ENCODE measurements at regions not wholly inside any gene's neighbourhood (a gene's known extent, or its start where the extent isn't known, plus 50 kb on each side); places are given as distances from the start of the nearest gene placed in this dataset.

DNA sequence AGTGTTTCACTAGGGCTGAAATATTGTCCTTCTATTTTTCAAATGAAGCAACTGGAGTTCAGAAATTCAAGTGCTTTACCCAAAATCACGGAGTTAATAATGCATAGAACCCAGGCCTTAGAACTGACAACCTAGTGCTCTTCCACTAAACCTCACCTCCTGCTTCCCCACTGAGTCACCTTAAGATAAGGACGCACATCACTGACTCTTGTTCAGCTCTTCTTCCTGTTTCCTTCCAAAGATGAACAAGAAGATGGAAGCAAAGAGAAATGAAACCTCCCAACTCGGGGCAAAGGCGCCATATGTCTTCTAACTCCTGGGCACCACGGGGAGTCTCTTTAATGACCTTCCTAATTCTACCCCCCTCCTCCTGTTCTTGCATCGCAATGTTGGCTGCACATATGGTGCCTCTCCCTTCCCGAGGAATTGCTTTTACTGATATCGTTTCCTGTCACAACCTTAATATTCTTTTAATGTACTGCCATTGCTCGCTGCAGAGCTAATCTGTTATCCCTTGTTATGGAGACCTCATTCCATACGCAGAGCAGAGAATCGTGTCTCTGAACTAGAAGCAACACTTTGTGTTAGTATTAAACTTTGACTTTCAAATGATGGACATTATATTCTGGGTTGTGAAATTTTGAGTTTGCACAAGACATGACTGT is 591.4 kb downstream of the TMEM114 start:
- Histone ChIP-seq H4K20me1 (replicated peaks; ENCODE audit: insufficient read depth) (no peaks in the 10 kb centered on the region), H3K36me3 (ENCODE audit: insufficient read depth) (0 out of 2 replicates have a peak, but pooled peaks cover 4% of the 10 kb centered on the region), H3K79me2 (replicated peaks; ENCODE audit: insufficient read depth) (no peaks in the 10 kb centered on the region), H3K27me3 (ENCODE audit: insufficient read depth) (no peaks in the 10 kb centered on the region), H2AFZ (no peak overlapping the region), H3F3A (replicated peaks; ENCODE audit: low read depth) (no peaks in the 10 kb centered on the region), H3K4me3 (no peak overlapping the region), H3K4me2 (no peak overlapping the region), H3K27ac (ENCODE audit: low read depth) (no peak overlapping the region), H3K9me2 (ENCODE audit: insufficient read depth) (no peaks in the 10 kb centered on the region), H3K4me1 (ENCODE audit: insufficient read depth) (no peaks in the 10 kb centered on the region)
- DNase-seq (ENCODE audit: low spot score), result no peak
- peaks cover 7% of the 10 kb centered on the region for H3K27me3 Mint-ChIP-seq (ENCODE audit: insufficient read depth, low read depth, poor library complexity)
- no peaks in the 10 kb centered on the region; the same call in 2 of the 3 replicates for H3K36me3 Mint-ChIP-seq (ENCODE audit: low read depth)
- H3K9me3 Mint-ChIP-seq, result peaks cover 19% of the 10 kb centered on the region; the same call in 2 of the 3 replicates
- TF ChIP-seq ZNF114 (CRISPR knock-in tag; IDR thresholded peaks at IDR 0.05), result no peak
- no peak for TF ChIP-seq EZH2 (IDR thresholded peaks at IDR 0.05; ENCODE audit: low read depth, unreplicated experiment)
- TF ChIP-seq, protein P1, sequence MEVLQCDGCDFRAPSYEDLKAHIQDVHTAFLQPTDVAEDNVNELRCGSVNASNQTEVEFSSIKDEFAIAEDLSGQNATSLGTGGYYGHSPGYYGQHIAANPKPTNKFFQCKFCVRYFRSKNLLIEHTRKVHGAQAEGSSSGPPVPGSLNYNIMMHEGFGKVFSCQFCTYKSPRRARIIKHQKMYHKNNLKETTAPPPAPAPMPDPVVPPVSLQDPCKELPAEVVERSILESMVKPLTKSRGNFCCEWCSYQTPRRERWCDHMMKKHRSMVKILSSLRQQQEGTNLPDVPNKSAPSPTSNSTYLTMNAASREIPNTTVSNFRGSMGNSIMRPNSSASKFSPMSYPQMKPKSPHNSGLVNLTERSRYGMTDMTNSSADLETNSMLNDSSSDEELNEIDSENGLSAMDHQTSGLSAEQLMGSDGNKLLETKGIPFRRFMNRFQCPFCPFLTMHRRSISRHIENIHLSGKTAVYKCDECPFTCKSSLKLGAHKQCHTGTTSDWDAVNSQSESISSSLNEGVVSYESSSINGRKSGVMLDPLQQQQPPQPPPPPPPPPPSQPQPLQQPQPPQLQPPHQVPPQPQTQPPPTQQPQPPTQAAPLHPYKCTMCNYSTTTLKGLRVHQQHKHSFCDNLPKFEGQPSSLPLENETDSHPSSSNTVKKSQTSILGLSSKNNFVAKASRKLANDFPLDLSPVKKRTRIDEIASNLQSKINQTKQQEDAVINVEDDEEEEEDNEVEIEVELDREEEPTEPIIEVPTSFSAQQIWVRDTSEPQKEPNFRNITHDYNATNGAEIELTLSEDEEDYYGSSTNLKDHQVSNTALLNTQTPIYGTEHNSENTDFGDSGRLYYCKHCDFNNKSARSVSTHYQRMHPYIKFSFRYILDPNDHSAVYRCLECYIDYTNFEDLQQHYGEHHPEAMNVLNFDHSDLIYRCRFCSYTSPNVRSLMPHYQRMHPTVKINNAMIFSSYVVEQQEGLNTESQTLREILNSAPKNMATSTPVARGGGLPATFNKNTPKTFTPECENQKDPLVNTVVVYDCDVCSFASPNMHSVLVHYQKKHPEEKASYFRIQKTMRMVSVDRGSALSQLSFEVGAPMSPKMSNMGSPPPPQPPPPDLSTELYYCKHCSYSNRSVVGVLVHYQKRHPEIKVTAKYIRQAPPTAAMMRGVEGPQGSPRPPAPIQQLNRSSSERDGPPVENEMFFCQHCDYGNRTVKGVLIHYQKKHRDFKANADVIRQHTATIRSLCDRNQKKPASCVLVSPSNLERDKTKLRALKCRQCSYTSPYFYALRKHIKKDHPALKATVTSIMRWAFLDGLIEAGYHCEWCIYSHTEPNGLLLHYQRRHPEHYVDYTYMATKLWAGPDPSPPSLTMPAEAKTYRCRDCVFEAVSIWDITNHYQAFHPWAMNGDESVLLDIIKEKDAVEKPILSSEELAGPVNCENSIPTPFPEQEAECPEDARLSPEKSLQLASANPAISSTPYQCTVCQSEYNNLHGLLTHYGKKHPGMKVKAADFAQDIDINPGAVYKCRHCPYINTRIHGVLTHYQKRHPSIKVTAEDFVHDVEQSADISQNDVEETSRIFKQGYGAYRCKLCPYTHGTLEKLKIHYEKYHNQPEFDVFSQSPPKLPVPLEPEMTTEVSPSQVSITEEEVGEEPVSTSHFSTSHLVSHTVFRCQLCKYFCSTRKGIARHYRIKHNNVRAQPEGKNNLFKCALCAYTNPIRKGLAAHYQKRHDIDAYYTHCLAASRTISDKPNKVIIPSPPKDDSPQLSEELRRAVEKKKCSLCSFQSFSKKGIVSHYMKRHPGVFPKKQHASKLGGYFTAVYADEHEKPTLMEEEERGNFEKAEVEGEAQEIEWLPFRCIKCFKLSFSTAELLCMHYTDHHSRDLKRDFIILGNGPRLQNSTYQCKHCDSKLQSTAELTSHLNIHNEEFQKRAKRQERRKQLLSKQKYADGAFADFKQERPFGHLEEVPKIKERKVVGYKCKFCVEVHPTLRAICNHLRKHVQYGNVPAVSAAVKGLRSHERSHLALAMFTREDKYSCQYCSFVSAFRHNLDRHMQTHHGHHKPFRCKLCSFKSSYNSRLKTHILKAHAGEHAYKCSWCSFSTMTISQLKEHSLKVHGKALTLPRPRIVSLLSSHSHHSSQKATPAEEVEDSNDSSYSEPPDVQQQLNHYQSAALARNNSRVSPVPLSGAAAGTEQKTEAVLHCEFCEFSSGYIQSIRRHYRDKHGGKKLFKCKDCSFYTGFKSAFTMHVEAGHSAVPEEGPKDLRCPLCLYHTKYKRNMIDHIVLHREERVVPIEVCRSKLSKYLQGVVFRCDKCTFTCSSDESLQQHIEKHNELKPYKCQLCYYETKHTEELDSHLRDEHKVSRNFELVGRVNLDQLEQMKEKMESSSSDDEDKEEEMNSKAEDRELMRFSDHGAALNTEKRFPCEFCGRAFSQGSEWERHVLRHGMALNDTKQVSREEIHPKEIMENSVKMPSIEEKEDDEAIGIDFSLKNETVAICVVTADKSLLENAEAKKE (CRISPR knock-in tag; IDR thresholded peaks at IDR 0.05), result no peak
- TF ChIP-seq STAT1 (IDR thresholded peaks at IDR 0.05; ENCODE audit: unreplicated experiment), result no peak
- TF ChIP-seq CREB1 (CRISPR knock-in tag; IDR thresholded peaks at IDR 0.05; ENCODE audit: low read depth), result no peak
- TF ChIP-seq, protein P2, sequence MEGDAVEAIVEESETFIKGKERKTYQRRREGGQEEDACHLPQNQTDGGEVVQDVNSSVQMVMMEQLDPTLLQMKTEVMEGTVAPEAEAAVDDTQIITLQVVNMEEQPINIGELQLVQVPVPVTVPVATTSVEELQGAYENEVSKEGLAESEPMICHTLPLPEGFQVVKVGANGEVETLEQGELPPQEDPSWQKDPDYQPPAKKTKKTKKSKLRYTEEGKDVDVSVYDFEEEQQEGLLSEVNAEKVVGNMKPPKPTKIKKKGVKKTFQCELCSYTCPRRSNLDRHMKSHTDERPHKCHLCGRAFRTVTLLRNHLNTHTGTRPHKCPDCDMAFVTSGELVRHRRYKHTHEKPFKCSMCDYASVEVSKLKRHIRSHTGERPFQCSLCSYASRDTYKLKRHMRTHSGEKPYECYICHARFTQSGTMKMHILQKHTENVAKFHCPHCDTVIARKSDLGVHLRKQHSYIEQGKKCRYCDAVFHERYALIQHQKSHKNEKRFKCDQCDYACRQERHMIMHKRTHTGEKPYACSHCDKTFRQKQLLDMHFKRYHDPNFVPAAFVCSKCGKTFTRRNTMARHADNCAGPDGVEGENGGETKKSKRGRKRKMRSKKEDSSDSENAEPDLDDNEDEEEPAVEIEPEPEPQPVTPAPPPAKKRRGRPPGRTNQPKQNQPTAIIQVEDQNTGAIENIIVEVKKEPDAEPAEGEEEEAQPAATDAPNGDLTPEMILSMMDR (conservative IDR thresholded peaks at IDR 0.05; ENCODE audit: low read depth in 2 of 2), result no peak
- TF ChIP-seq POLR2AphosphoS5 (IDR thresholded peaks at IDR 0.05; ENCODE audit: low read depth), result no peak
- TF ChIP-seq, protein P3, sequence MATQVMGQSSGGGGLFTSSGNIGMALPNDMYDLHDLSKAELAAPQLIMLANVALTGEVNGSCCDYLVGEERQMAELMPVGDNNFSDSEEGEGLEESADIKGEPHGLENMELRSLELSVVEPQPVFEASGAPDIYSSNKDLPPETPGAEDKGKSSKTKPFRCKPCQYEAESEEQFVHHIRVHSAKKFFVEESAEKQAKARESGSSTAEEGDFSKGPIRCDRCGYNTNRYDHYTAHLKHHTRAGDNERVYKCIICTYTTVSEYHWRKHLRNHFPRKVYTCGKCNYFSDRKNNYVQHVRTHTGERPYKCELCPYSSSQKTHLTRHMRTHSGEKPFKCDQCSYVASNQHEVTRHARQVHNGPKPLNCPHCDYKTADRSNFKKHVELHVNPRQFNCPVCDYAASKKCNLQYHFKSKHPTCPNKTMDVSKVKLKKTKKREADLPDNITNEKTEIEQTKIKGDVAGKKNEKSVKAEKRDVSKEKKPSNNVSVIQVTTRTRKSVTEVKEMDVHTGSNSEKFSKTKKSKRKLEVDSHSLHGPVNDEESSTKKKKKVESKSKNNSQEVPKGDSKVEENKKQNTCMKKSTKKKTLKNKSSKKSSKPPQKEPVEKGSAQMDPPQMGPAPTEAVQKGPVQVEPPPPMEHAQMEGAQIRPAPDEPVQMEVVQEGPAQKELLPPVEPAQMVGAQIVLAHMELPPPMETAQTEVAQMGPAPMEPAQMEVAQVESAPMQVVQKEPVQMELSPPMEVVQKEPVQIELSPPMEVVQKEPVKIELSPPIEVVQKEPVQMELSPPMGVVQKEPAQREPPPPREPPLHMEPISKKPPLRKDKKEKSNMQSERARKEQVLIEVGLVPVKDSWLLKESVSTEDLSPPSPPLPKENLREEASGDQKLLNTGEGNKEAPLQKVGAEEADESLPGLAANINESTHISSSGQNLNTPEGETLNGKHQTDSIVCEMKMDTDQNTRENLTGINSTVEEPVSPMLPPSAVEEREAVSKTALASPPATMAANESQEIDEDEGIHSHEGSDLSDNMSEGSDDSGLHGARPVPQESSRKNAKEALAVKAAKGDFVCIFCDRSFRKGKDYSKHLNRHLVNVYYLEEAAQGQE (IDR thresholded peaks at IDR 0.05; ENCODE audit: unreplicated experiment), result no peak
- TF ChIP-seq EZH2phosphoT487 (IDR thresholded peaks at IDR 0.05; ENCODE audit: unreplicated experiment), result no peak
- TF ChIP-seq, protein P4, sequence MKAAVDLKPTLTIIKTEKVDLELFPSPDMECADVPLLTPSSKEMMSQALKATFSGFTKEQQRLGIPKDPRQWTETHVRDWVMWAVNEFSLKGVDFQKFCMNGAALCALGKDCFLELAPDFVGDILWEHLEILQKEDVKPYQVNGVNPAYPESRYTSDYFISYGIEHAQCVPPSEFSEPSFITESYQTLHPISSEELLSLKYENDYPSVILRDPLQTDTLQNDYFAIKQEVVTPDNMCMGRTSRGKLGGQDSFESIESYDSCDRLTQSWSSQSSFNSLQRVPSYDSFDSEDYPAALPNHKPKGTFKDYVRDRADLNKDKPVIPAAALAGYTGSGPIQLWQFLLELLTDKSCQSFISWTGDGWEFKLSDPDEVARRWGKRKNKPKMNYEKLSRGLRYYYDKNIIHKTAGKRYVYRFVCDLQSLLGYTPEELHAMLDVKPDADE (IDR thresholded peaks at IDR 0.05), result no peak
- TF ChIP-seq JUNB (IDR thresholded peaks at IDR 0.05; ENCODE audit: unreplicated experiment), result no peak
- TF ChIP-seq ZNF331 (CRISPR knock-in tag; IDR thresholded peaks at IDR 0.05; ENCODE audit: low read depth), result no peak
- no peaks in the 10 kb centered on the region for H3K4me1 Mint-ChIP-seq
- no peak overlapping the region for H3K27ac Mint-ChIP-seq
- no peak for ATAC-seq
- H3K4me3 Mint-ChIP-seq, result no peak overlapping the region

All from GM23338 (cell line).